T47D (cell line): ENCODE measurements at regions not wholly inside any gene's neighbourhood (a gene's known extent, or its start where the extent isn't known, plus 50 kb on each side); places are given as distances from the start of the nearest gene placed in this dataset.
"Not testable (repeated sequence)": the region's sequence is repeated elsewhere in the genome, so short reads cannot be mapped to it uniquely, and the experiment has no call there.

Experiments used
- DNase-seq, 2 experiments: peaks; one replicate each; pipeline versions ENCODE4 v3.0.0 to v3.0.0-alpha.2; 2011 to 2012; ENCODE audit warnings: low read depth in 1 of 2, low spot score in 1 of 2
- JUND ChIP-seq: IDR thresholded peaks from 2 replicates; pipeline ENCODE4 v1.6.1; 2012; ENCODE audit warnings: low read depth
- in situ Hi-C: cut with HindIII; loops from 2 replicates; pipeline ENCODE4 v1.10.0; 2016; ENCODE audit warnings: low sequenced_read_pairs, low pct_unique_long_range_greater_than_20kb

GRCh38 chr10:30560326-30560725 is 69.2 kb downstream of the LYZL2 start:
- TF ChIP-seq JUND = no peak
- no peak for DNase-seq
- in situ Hi-C loops = no loop called here

- DNase-seq = no peak
- in situ Hi-C loops = no loop called here
- no peak for TF ChIP-seq JUND
These were observed 70.4 kb downstream of the LYZL2 start for GRCh38 chr10:30559180-30559579.

GRCh38 chr10:30558411-30558810 is 71.1 kb downstream of the LYZL2 start:
- DNase-seq = no peak
- in situ Hi-C loops = no loop called here
- TF ChIP-seq JUND = no peak

- no peak for TF ChIP-seq JUND
- in situ Hi-C loops = no loop called here
- no peak for DNase-seq
These were observed 71.7 kb downstream of the LYZL2 start for GRCh38 chr10:30557884-30558283.

- DNase-seq = no peak
- in situ Hi-C loops = no loop called here
- no peak for TF ChIP-seq JUND
These were observed 73.4 kb downstream of the LYZL2 start for GRCh38 chr10:30556189-30556588.

- no peak for DNase-seq
- no peak for TF ChIP-seq JUND
- in situ Hi-C loops = no loop called here
These were observed 74.1 kb downstream of the LYZL2 start for GRCh38 chr10:30555465-30555864.

GRCh38 chr10:30554440-30554825 is 75.1 kb downstream of the LYZL2 start:
- DNase-seq = no peak
- TF ChIP-seq JUND = no peak
- in situ Hi-C loops = no loop called here

- no peak for TF ChIP-seq JUND
- in situ Hi-C loops = no loop called here
- DNase-seq = peak; percentile 27 to 49
These were observed 75.7 kb downstream of the LYZL2 start for GRCh38 chr10:30553626-30554439.

GRCh38 chr10:30553018-30553625 is 76.4 kb downstream of the LYZL2 start:
- no peak for DNase-seq
- TF ChIP-seq JUND = no peak
- in situ Hi-C loops = no loop called here

- in situ Hi-C loops = no loop called here
- no peak for TF ChIP-seq JUND
- DNase-seq = no peak
These were observed 78.4 kb downstream of the LYZL2 start for GRCh38 chr10:30550967-30551815.

GRCh38 chr10:30549134-30549687 is 80.3 kb downstream of the LYZL2 start:
- in situ Hi-C loops, DNase-seq: not testable (repeated sequence)

GRCh38 chr10:30546511-30546910 is 83.0 kb downstream of the LYZL2 start:
- TF ChIP-seq JUND = no peak
- no peak for DNase-seq
- in situ Hi-C loops = no loop called here
